Mesenchymal stem cell (in vitro differentiated cells and primary cell): ENCODE measurements at regions not wholly inside any gene's neighbourhood (a gene's known extent, or its start where the extent isn't known, plus 50 kb on each side); places are given as distances from the start of the nearest gene placed in this dataset.

ENCODE experiments used
- DNase-seq: peaks from one replicate; pipeline ENCODE4 v3.0.0-alpha.2; 2013
- H2AFZ ChIP-seq: one replicate; pipeline ENCODE4 v1.6.1; 2013; ENCODE audit warnings: low read depth, mild to moderate bottlenecking, control low read depth, inconsistent platforms, low read length, moderate library complexity
- H2AK5ac ChIP-seq: 2 replicates; pipeline ENCODE4 v1.6.1; 2013; ENCODE audit warnings: low read length, moderate library complexity, mild to moderate bottlenecking, inconsistent platforms; ENCODE audit not compliant: severe bottlenecking
- H2BK120ac ChIP-seq: one replicate; pipeline ENCODE4 v1.6.1; 2013; ENCODE audit warnings: low read depth, mild to moderate bottlenecking, inconsistent platforms, low read length, moderate library complexity
- H2BK12ac ChIP-seq, 2 experiments: one replicate each; pipeline ENCODE4 v1.6.1; 2013; ENCODE audit warnings: inconsistent platforms in 2 of 2, low read length in 2 of 2, mild to moderate bottlenecking in 2 of 2, moderate library complexity in 2 of 2, control low read depth in 1 of 2
- H2BK15ac ChIP-seq: one replicate; pipeline ENCODE4 v1.6.1; 2013; ENCODE audit warnings: mild to moderate bottlenecking, low read depth, inconsistent platforms; ENCODE audit not compliant: poor library complexity, severe bottlenecking
- H2BK5ac ChIP-seq: 2 replicates; pipeline ENCODE4 v1.6.1; 2013; ENCODE audit warnings: low read depth, mild to moderate bottlenecking, low read length, control low read depth, inconsistent platforms; ENCODE audit not compliant: poor library complexity, severe bottlenecking
- H3K14ac ChIP-seq, 2 experiments: one replicate each; pipeline ENCODE4 v1.6.1; 2013; ENCODE audit warnings: inconsistent platforms in 2 of 2, low read length in 2 of 2, control low read depth in 1 of 2, mild to moderate bottlenecking in 1 of 2, moderate library complexity in 1 of 2
- H3K18ac ChIP-seq, 2 experiments: one replicate each; pipeline ENCODE4 v1.6.1; 2013; ENCODE audit warnings: inconsistent platforms in 2 of 2, low read length in 2 of 2, control low read depth in 1 of 2, low read depth in 1 of 2, mild to moderate bottlenecking in 1 of 2
- H3K23ac ChIP-seq, 2 experiments: one replicate each; pipeline ENCODE4 v1.6.1; 2013; ENCODE audit warnings: inconsistent platforms in 2 of 2, low read length in 2 of 2, mild to moderate bottlenecking in 2 of 2, moderate library complexity in 2 of 2, control low read depth in 1 of 2
- H3K27ac ChIP-seq: 2 replicates; pipeline ENCODE4 v1.5.1; 2013; ENCODE audit warnings: mild to moderate bottlenecking, moderate library complexity, low read length, control low read depth, inconsistent platforms; ENCODE audit not compliant: poor library complexity, severe bottlenecking
- H3K27me3 ChIP-seq, 2 experiments: 2 replicates each; pipeline versions ENCODE4 v1.6.1 to v1.7.0; 2013; ENCODE audit warnings: low read length in 2 of 2, mild to moderate bottlenecking in 2 of 2, moderate library complexity in 2 of 2, control low read depth in 1 of 2, inconsistent platforms in 1 of 2; ENCODE audit not compliant: control insufficient read depth in 1 of 2, insufficient read depth in 1 of 2
- H3K36me3 ChIP-seq, 2 experiments: 2 replicates each; pipeline versions ENCODE4 v1.6.1 to v1.7.0; 2013; ENCODE audit warnings: low read length in 2 of 2, control low read depth in 1 of 2, inconsistent platforms in 1 of 2, low read depth in 1 of 2, mild to moderate bottlenecking in 1 of 2; ENCODE audit not compliant: insufficient read depth in 2 of 2, control insufficient read depth in 1 of 2
- H3K4ac ChIP-seq, 2 experiments: one replicate each; pipeline ENCODE4 v1.6.1; 2013; ENCODE audit warnings: inconsistent platforms in 2 of 2, low read length in 2 of 2, mild to moderate bottlenecking in 2 of 2, moderate library complexity in 2 of 2, control low read depth in 1 of 2, low read depth in 1 of 2
- H3K4me1 ChIP-seq: 2 replicates; pipeline ENCODE4 v1.6.1; 2013; ENCODE audit warnings: low read depth, low read length, control low read depth; ENCODE audit not compliant: control insufficient read depth, insufficient read depth
- H3K4me2 ChIP-seq: 2 replicates; pipeline ENCODE4 v1.6.1; 2013; ENCODE audit warnings: low read length, mild to moderate bottlenecking, inconsistent platforms; ENCODE audit not compliant: poor library complexity, severe bottlenecking
- H3K4me3 ChIP-seq, 2 experiments: 2 replicates each; pipeline versions ENCODE4 v1.5.1 to v1.7.0; 2013; ENCODE audit warnings: low read length in 2 of 2, mild to moderate bottlenecking in 2 of 2, control low read depth in 1 of 2, low read depth in 1 of 2; ENCODE audit not compliant: insufficient read depth in 1 of 2
- H3K79me1 ChIP-seq: replicated peaks from 2 replicates; pipeline ENCODE4 v1.6.1; 2013; ENCODE audit warnings: mild to moderate bottlenecking, control low read depth, low read length, inconsistent platforms; ENCODE audit not compliant: poor library complexity, severe bottlenecking
- H3K9ac ChIP-seq: 2 replicates; pipeline ENCODE4 v1.7.0; 2013; ENCODE audit warnings: mild to moderate bottlenecking, low read length, moderate library complexity
- H3K9me3 ChIP-seq: 2 replicates; pipeline ENCODE4 v1.7.0; 2013; ENCODE audit warnings: mild to moderate bottlenecking, low read length; ENCODE audit not compliant: control insufficient read depth
- H4K8ac ChIP-seq: one replicate; pipeline ENCODE4 v1.6.1; 2013; ENCODE audit warnings: inconsistent platforms, mild to moderate bottlenecking, low read length, moderate library complexity
- H4K91ac ChIP-seq: one replicate; pipeline ENCODE4 v1.6.1; 2013; ENCODE audit warnings: mild to moderate bottlenecking, low read length, inconsistent platforms
- WGBS: methylation state at CpG from one replicate; pipeline ENCODE4 v1.1.7; 2013; ENCODE audit warnings: mixed read lengths; 5-methylcytosine and 5-hydroxymethylcytosine counted together

DNA sequence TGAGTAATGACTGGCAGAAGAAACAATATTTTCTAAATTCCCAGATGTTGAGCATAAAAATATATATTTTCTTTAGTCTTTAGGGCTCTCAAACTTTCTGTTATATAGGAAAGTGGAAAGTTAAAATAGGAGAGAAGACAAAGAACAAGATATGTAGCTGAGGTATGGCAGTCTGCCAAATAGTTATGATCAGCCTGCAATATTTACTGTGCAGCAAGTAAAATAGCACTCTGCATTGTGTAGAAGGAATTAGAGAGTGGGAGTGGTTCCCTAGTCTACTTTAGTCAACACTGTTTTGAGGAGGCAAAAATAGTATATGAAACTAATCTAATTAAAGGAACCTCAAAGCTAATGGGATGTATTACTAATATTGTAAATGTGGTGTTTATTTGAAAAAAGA is 978.1 kb upstream of the ALCAM start:
- Histone ChIP-seq H2AK5ac (no peak overlapping the region), H3K14ac (no peak overlapping the region), H3K18ac (no peak overlapping the region), H3K23ac (no peak overlapping the region), H3K4me1 (no peaks in the 10 kb centered on the region), H4K91ac (no peak overlapping the region), H3K9ac (no peak overlapping the region), H2BK12ac (no peak overlapping the region), H2BK120ac (no peak overlapping the region), H3K9me3 (no peaks in the 10 kb centered on the region), H2BK5ac (no peak overlapping the region), H3K4ac (no peak overlapping the region), H3K27me3 (no peaks in the 10 kb centered on the region), H3K4me2 (no peak overlapping the region), H2BK15ac (no peak overlapping the region), H3K4me3 (no peak overlapping the region), H2AFZ (no peak overlapping the region), H3K79me1 (no peaks in the 10 kb centered on the region), H3K36me3 (no peaks in the 10 kb centered on the region), H4K8ac (no peak overlapping the region), H3K27ac (no peak overlapping the region)
- no peak for DNase-seq

GRCh38 chr3:104392327-104392726 is 974.4 kb upstream of the ALCAM start:
- Histone ChIP-seq H3K9me3 (no peaks in the 10 kb centered on the region), H2AFZ (no peak overlapping the region), H3K18ac (no peak overlapping the region), H3K4me2 (no peak overlapping the region), H3K14ac (no peak overlapping the region), H3K4ac (no peak overlapping the region), H2BK15ac (no peak overlapping the region), H2BK5ac (no peak overlapping the region), H3K27me3 (no peaks in the 10 kb centered on the region), H3K23ac (no peak overlapping the region), H3K4me3 (no peak overlapping the region), H3K4me1 (no peaks in the 10 kb centered on the region), H2AK5ac (no peak overlapping the region), H3K9ac (no peak overlapping the region), H4K91ac (no peak overlapping the region), H4K8ac (no peak overlapping the region), H2BK120ac (no peak overlapping the region), H3K27ac (no peak overlapping the region), H3K79me1 (no peaks in the 10 kb centered on the region), H2BK12ac (no peak overlapping the region), H3K36me3 (no peaks in the 10 kb centered on the region)
- DNase-seq: no peak
- WGBS: 50% methylated on average over 1 of the region's 2 CpGs

GRCh38 chr3:104396974-104397669 is 969.6 kb upstream of the ALCAM start:
- Histone ChIP-seq H3K9ac (no peak overlapping the region), H2BK120ac (no peak overlapping the region), H3K18ac (no peak overlapping the region), H3K14ac (no peak overlapping the region), H2BK12ac (no peak overlapping the region), H3K4me1 (no peaks in the 10 kb centered on the region), H3K4me2 (peak overlapping the region; percentile 33), H3K79me1 (no peaks in the 10 kb centered on the region), H2AFZ (no peak overlapping the region), H3K23ac (no peak overlapping the region), H2BK5ac (no peak overlapping the region), H4K91ac (no peak overlapping the region), H3K4me3 (no peak overlapping the region), H2BK15ac (no peak overlapping the region), H3K27me3 (no peaks in the 10 kb centered on the region), H3K27ac (no peak overlapping the region), H4K8ac (peak overlapping the region; percentile 6), H2AK5ac (no peak overlapping the region), H3K9me3 (peaks cover 17% of the 10 kb centered on the region), H3K36me3 (no peaks in the 10 kb centered on the region), H3K4ac (no peak overlapping the region)
- WGBS: 91% methylated on average over 1 of the region's 2 CpGs
- no peak for DNase-seq

DNA sequence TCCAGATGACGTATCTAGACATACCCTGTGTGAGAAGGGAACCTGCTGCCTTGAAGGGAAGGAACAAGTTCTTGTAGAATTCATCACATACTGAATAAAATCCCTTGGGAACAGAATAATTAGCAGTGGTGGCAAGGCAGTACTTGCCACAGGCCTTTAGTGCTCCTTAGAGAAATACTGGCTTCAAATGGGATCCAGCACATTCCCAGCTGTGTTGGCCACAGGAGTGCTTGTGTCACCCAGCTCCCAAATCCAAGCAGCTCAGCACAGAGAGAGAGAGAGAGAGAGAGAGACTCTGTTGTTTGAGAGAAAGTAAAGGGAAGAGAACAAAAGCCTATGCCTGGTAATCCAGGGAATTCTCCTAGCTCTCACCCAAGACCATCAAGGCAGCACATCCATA is 969.0 kb upstream of the ALCAM start:
- no peak overlapping the region for H3K4me2 ChIP-seq
- no peaks in the 10 kb centered on the region for H3K4me1 ChIP-seq
- no peak overlapping the region for H3K14ac ChIP-seq
- no peak overlapping the region for H2BK120ac ChIP-seq
- no peak overlapping the region for H3K27ac ChIP-seq
- no peak overlapping the region for H2AFZ ChIP-seq
- H2BK12ac ChIP-seq: no peak overlapping the region
- H3K23ac ChIP-seq: no peak overlapping the region
- H3K9me3 ChIP-seq: peaks cover 17% of the 10 kb centered on the region
- H3K36me3 ChIP-seq: no peaks in the 10 kb centered on the region
- no peak overlapping the region for H3K4ac ChIP-seq
- no peak overlapping the region for H3K9ac ChIP-seq
- no peak overlapping the region for H2AK5ac ChIP-seq
- no peak overlapping the region for H4K8ac ChIP-seq
- H3K18ac ChIP-seq: no peak overlapping the region
- H3K79me1 ChIP-seq: no peaks in the 10 kb centered on the region
- no peak overlapping the region for H2BK15ac ChIP-seq
- H4K91ac ChIP-seq: no peak overlapping the region
- H3K27me3 ChIP-seq: no peaks in the 10 kb centered on the region
- H3K4me3 ChIP-seq: no peak overlapping the region
- no peak for DNase-seq
- 100% methylated on average over 1 of the region's 1 CpG for WGBS
- H2BK5ac ChIP-seq: no peak overlapping the region
